ENCODE measurements at regions not wholly inside any gene's neighbourhood (a gene's known extent, or its start where the extent isn't known, plus 50 kb on each side); places are given as distances from the start of the nearest gene placed in this dataset.
"Not testable (repeated sequence)": the region's sequence is repeated elsewhere in the genome, so short reads cannot be mapped to it uniquely, and the experiment has no call there.

DNA sequence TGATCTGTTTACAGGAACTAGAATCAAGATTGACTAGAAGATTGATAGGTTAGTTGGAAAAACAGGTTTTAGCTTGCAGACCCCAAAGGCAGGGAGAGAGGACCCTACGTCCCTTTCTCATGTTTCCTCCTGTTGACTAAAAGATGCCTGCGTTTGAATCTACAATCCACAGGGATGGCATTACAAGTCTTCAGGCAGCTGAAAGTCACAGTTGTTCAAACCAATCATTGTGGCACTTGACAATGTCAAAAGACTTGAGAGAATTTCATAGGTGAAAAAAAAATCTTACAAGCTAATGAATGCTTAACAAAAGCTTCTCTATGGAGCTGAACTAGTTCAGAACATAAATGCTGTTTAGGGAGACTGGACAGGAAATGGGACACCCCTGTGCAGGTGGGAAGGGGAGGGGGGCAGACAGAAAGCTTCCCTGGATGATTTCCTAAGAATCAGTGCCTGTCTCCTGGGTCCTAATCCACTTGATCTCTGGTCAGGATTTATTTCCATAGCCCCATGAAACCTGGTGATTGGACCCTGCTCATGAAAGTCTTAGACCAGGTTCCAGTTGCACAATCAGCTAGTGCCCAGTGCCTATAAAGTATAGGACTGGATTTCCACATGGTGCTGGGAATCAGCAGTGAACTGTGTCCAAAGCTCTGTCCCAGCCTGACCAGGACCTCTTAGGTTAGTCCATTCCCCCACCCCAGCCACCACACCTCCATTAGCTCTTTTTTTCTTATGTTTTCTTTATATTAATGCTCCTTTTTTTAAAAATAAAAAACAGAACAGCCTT lies 91.6 kb upstream of the BCAR3 start:
- DNase-seq (ENCODE audit: low spot score): no peak

DNA sequence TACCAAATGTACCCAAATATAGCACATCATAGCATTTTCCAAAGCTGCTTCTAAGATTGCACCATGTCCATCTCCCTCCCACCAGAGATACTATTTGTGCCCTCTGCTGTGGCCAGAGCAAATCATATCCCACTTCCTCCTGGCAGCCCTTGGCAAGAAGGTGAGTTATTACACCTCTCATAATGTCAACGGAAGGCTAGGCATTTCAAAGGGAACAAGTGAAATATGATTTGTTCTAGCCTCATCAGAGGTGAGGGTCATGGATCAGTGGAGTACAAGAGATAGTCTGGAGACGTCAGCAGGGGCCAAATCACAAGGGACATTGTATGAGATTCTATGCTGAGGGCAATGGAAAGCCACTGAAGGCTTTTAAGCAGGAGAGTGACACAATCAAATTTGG lies 90.2 kb upstream of the BCAR3 start:
- DNase-seq (ENCODE audit: low spot score): no peak

DNA sequence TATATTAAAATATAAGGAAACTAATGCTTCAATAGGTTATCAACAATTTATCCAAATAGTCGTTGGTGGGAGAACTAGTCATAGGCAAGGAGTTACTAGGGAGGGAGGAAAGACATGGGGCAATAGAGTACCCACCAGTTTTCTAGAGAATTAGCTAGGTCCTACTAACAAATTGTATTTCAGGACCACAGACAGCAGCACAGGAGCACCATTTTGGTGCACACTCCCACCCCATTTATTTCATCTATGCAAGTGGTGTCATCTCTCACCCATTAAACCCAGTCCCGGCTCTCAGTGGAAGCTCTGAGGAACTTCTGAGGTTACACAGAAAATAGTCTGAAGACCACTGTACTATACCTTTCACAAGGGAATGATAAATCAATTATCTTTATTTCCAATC lies 89.0 kb upstream of the BCAR3 start:
- DNase-seq (ENCODE audit: low spot score): peak; percentile 49

DNA sequence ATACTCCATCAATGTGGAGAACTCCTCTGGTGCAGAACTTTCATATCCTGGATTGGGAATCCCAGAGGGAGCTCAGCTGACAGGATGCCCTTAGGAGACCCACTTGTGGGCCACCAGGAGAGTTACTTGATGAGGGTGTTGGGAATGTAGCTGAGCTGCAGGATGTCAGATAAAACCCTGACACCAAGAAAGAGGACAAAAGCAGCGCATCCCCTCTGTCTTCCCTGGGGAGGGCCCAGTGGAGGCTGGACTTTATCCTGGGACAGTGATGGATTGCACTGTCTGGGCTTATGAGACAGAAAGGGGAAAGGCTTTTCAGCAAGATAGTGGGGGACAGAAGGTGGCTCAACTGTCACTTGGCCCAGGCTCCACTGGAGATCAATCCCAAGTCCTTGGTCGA lies 88.1 kb upstream of the BCAR3 start:
- no peak for DNase-seq (ENCODE audit: low spot score)

- DNase-seq (ENCODE audit: low spot score): no peak
These were observed 86.8 kb upstream of the BCAR3 start for GRCh38 chr1:93768380-93768863.

DNA sequence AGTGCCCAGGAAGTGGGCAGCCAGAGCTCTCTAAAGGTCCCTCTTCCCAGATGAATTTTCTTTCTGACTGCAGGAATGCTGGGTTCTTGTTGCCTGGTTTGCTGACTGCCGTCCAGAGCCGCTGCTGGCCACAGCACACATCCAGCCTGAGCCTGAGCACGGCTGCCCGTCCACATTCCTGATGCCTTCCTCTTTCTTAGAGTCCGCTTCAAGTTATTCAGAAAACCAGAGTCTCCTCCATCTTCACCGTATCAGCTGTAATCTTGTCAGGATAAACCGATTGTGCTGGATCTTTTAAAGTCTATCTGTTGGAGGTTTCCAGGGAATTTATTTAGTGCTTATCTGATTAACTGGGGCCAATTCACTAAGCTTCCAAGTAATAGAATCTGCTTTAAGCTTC lies 84.8 kb upstream of the BCAR3 start:
- DNase-seq (ENCODE audit: low spot score): peak; percentile 40

DNA sequence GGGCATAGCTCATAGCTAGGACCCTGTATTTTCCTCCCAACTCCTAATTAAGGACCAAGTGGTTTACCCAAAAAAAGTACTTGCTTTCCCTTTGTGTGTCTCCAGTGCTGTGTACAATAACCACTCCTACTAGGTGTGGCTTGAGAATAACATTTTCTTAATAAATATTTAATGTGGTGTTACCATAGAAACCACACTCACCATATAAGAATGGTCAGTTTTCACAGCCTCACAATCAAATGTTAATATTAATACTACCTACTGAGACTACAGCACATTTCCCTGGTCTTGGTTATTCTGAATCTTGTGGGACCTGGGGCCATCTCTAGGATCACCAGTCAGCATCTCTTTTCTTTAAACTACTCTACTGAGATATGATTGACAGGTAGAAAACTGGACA lies 83.5 kb upstream of the BCAR3 start:
- no peak for DNase-seq (ENCODE audit: low spot score)

GRCh38 chr1:93764366-93764750 lies 82.7 kb upstream of the BCAR3 start:
- DNase-seq (ENCODE audit: low spot score): no peak

DNA sequence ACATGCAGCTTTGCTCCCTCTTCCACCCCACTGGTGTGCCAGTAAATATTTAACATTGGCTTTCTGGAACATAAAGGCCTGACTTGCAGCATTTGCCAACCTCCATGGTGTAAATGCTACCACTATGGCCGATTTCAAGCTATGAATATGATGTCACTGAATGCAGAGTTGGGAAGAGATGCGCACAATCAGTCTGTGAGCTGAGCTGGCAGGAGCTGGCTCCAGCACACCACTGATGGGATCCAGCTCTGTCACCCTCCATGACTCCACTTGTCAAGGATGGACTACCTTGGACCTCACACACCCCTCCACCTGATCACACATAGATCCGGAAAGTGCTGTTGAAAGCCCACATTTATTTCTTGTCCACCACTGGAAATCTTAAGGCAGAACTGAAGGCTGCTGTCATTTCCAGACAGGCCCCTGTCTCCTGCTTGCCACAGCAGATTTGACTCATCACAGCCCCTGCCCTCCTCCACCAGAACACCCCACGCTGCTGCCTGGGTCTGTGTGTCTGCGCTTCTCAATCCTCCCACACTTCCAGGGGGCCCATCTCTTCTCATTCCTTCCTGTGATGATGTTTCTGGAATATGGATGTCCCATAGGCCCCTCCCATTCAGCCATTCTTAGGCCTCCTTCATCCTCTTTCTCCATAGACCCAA lies 82.2 kb upstream of the BCAR3 start:
- DNase-seq (ENCODE audit: low spot score): no peak

DNA sequence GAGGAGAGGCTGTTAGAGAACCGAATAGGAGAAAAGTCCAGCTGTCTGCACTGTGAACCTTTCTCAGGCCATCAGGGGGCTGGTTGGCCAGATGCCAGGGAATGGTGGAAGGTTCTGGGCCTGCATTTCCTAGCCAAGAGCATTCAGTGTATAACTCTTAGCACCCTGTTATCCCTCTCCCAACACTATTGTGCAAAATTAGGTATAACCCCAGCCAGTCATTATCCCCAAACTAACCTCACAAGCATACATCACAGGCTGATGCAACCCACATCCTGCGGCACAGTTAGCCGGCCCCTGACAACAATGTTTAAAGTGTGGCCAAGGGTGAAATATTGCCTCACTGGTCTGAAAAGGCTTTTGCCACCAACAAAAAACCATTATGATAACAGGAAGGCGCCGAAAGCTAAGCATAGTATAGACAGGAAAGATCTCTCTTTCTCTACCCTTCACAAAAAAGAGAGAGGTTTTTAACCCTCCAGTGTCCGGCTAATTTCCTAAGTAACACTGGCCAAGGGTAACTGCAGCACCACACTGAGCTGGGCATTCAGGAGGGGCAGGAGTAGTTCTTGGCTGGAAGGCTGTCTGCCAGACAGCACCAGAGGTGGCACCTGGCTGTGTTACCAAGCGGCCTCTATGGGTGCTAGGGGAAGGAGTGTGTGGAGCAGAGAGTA lies 77.3 kb upstream of the BCAR3 start:
- DNase-seq (ENCODE audit: low spot score): no peak

GRCh38 chr1:93757256-93758036 lies 75.8 kb upstream of the BCAR3 start:
- no peak for DNase-seq (ENCODE audit: low spot score)

- no peak for DNase-seq (ENCODE audit: low spot score)
These were observed 75.0 kb upstream of the BCAR3 start for GRCh38 chr1:93756657-93757056.

DNA sequence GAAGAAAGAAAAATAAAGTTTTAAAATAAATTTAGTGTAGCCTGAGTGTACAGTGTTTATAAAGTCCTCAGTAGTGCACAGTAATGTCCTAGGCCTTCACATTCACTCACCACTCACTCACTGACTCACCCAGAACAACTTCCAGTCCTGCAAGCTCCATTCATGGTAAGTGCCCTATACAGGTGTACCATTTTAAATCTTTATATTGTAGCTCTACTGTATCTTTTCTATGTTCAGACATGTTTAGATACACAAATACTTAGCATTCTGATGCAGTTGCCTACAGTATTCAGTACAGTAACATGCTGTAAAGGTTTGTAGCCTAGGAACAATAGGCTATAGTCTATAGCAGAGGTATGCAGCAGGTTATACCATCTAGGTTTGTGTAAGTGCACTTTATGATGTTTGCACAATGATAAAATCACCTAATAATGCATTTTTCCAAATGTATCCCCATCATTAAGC lies 73.6 kb upstream of the BCAR3 start:
- DNase-seq (ENCODE audit: low spot score): not testable (repeated sequence)

GRCh38 chr1:93753791-93754763 lies 72.4 kb upstream of the BCAR3 start:
- no peak for DNase-seq (ENCODE audit: low spot score)

GRCh38 chr1:93751377-93752250 lies 70.0 kb upstream of the BCAR3 start:
- DNase-seq (ENCODE audit: low spot score): no peak

DNA sequence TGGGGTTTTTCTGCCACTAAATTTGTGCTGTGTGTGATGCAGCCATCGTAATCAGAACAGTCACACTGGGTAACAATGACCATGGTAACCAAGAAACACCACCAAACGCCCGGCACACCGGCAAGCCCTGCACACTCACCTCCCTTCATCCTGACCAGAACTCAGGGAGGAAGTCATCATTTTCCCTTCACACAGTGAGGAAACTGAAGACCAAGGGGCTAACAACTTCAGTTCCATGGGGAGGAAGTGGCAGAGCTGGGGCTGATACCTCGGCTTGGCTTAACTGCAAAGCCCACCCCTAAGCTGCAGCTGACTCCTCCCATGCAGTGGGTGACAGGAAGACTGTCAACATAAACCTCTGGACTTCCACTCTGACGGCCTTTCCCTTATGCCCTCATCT lies 69.3 kb upstream of the BCAR3 start:
- no peak for DNase-seq (ENCODE audit: low spot score)

DNA sequence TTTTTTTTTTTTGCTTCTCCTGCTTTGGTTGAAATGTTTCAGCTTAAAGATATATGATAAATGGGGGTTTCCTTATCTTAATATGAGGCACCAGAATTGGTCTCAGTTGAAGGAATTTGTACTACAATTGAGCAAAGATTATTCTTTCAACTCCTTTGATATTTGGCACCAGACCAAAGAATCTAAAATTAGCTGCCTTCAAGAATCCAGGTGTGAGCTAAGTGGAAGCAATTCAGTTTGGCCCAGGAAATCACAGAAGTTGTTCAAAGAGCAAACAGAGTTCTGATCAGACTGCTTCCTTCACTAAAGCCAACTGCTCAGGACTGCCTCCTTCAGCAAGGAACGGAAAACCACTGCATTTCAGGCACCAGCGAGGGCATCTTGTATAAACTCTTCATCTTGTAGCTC lies 68.3 kb upstream of the BCAR3 start:
- peak; percentile 61 for DNase-seq (ENCODE audit: low spot score)

- DNase-seq (ENCODE audit: low spot score): no peak
These were observed 67.8 kb upstream of the BCAR3 start for GRCh38 chr1:93749487-93749886.

DNA sequence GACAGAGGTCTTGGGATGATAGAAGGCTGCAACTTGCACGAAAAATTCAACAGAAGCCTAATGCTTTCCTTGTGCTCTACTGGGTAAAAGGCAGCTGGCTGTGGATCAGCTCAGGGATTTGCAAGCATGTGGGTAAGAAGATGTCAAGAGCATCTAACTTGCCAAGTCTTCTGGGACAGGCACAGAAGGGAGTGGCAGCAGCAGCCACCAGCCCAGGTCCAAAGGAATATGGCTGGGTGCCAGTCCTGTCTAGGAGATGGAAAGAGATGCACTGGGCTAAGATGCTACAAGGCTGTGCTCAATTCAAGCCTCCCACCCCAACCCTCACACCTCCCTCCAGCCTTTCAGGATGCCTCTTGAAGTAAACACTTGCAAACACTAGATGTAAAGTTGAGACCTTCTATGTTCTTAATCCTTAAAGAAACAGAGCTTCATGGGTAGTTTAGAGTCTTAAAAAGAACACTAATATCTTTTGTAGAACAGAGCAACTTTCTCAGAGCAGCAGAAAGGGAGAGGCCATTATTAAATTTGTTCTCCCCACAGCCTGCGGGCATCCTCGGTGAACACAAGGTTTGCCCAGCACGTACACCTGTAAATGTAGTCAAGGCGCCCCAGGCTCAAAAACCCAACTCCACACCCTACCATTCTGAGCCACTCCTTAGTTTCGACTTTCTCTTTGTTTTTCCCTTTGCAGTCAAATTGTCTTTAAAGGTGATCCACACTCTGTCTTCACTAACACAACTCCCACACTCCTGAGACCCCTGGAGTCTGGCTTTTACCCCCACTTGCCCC lies 64.6 kb upstream of the BCAR3 start:
- DNase-seq (ENCODE audit: low spot score): no peak

Data from iPS-NIHi11 (cell line).